ENCODE measurements at regions not wholly inside any gene's neighbourhood (a gene's known extent, or its start where the extent isn't known, plus 50 kb on each side); places are given as distances from the start of the nearest gene placed in this dataset.
A peak's percentile ranks its signal among the peaks of the same experiment; 100 is the strongest.
"Not testable (repeated sequence)": the region's sequence is repeated elsewhere in the genome, so short reads cannot be mapped to it uniquely, and the experiment has no call there.

DNA sequence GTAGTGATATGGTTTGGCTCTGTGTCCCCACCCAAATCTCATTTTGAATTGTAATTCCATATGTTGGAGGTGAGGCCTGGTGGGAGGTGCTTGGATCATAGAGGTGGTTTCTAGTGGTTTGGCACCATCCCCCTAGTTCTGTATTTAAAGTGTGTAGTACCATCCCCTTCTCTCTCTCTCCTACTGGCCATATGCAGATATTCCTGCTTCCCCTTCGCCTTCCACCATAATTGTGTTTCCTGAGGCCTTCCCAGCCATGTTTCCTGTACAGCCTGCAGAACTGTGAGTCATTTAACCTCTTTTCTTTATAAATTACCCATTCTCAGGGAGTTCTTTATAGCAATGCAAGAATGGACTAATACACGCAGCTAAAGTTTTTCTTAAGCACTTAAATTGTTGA, 340.0 kb downstream of the ANAPC1 start:
- not testable (repeated sequence) for H3K4me1 ChIP-seq (ENCODE audit: control insufficient read depth in 2 of 2, insufficient read depth in 2 of 2, low read length in 1 of 2); H3K36me3 ChIP-seq (ENCODE audit: control insufficient read depth in 2 of 2, insufficient read depth in 2 of 2, low read length in 1 of 2); H3K9me3 ChIP-seq (ENCODE audit: control insufficient read depth in 2 of 2, insufficient read depth in 1 of 2, low read depth in 1 of 2, low read length in 1 of 2); H3K27ac ChIP-seq (ENCODE audit: low read depth in 2 of 2, low read length in 1 of 2); H3K4me3 ChIP-seq (ENCODE audit: low read depth in 1 of 2, low read length in 2 of 2); H3K27me3 ChIP-seq (ENCODE audit: control insufficient read depth in 1 of 2, insufficient read depth in 2 of 2, low read length in 2 of 2)
- WGBS, 2 donors, result 8 to 55% methylated on average over 1 of the region's 2 CpGs

GRCh38 chr2:111545723-111546431, 338.1 kb downstream of the ANAPC1 start:
- not testable (repeated sequence) for H3K4me3 ChIP-seq (ENCODE audit: low read depth in 1 of 2, low read length in 2 of 2); H3K36me3 ChIP-seq (ENCODE audit: control insufficient read depth in 2 of 2, insufficient read depth in 2 of 2, low read length in 1 of 2); H3K27me3 ChIP-seq (ENCODE audit: control insufficient read depth in 1 of 2, insufficient read depth in 2 of 2, low read length in 2 of 2); H3K9me3 ChIP-seq (ENCODE audit: control insufficient read depth in 2 of 2, insufficient read depth in 1 of 2, low read depth in 1 of 2, low read length in 1 of 2); H3K4me1 ChIP-seq (ENCODE audit: control insufficient read depth in 2 of 2, insufficient read depth in 2 of 2, low read length in 1 of 2); H3K27ac ChIP-seq (ENCODE audit: low read depth in 2 of 2, low read length in 1 of 2)
- WGBS, 2 donors, result 36 to 57% methylated on average over 3 to 6 of the region's 7 CpGs

DNA sequence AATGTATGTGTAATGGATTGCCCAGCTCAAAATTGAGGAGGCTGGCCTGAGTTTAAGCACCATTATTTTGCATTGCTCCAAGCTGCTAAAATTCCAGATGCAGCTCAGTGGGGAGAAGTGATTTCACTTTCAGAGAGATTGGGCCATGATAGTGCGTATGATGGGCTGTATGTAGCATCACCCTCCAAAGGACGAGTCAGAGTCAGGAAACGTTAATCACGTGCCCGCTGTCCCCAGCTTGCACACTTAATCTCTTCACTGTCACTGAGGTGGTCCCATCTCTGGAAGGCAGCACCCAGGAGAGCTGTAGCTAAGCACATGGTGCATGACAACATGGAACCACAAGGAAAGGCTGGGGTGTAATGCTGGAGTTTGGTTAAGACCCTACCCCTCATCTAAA, 337.4 kb downstream of the ANAPC1 start:
- WGBS, 2 donors, result 83% methylated on average over 5 of the region's 5 CpGs
- not testable (repeated sequence) for H3K27ac ChIP-seq (ENCODE audit: low read depth in 2 of 2, low read length in 1 of 2); H3K9me3 ChIP-seq (ENCODE audit: control insufficient read depth in 2 of 2, insufficient read depth in 1 of 2, low read depth in 1 of 2, low read length in 1 of 2); H3K4me1 ChIP-seq (ENCODE audit: control insufficient read depth in 2 of 2, insufficient read depth in 2 of 2, low read length in 1 of 2); H3K4me3 ChIP-seq (ENCODE audit: low read depth in 1 of 2, low read length in 2 of 2); H3K27me3 ChIP-seq (ENCODE audit: control insufficient read depth in 1 of 2, insufficient read depth in 2 of 2, low read length in 2 of 2); H3K36me3 ChIP-seq (ENCODE audit: control insufficient read depth in 2 of 2, insufficient read depth in 2 of 2, low read length in 1 of 2)

DNA sequence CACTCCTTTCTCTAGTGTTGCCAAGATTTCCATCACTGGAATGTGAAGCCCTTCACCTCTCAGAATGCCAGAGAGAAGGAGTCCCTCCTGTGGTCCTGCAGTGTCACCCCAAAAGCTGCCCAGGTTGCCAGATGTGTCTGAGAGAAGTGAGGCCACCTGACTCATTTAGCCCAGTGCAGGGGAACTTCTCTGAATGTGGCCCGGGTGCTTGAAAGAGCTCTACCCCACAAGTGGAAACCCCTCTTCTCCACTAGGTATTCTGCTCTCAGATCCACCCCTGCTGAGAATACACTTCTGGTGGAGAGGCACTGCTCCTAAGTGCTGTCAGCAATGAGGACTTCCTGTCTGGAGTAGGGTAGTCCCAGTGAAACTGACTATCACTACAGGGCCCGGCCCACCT, 334.8 kb downstream of the ANAPC1 start:
- not testable (repeated sequence) for H3K4me3 ChIP-seq (ENCODE audit: low read depth in 1 of 2, low read length in 2 of 2); H3K4me1 ChIP-seq (ENCODE audit: control insufficient read depth in 2 of 2, insufficient read depth in 2 of 2, low read length in 1 of 2); H3K27me3 ChIP-seq (ENCODE audit: control insufficient read depth in 1 of 2, insufficient read depth in 2 of 2, low read length in 2 of 2); H3K9me3 ChIP-seq (ENCODE audit: control insufficient read depth in 2 of 2, insufficient read depth in 1 of 2, low read depth in 1 of 2, low read length in 1 of 2); H3K27ac ChIP-seq (ENCODE audit: low read depth in 2 of 2, low read length in 1 of 2); H3K36me3 ChIP-seq (ENCODE audit: control insufficient read depth in 2 of 2, insufficient read depth in 2 of 2, low read length in 1 of 2)
- WGBS, 2 donors, result 92 to 100% methylated on average over 1 of the region's 2 CpGs

GRCh38 chr2:111551428-111551827, 332.6 kb downstream of the ANAPC1 start:
- H3K9me3 ChIP-seq (ENCODE audit: control insufficient read depth in 2 of 2, insufficient read depth in 1 of 2, low read depth in 1 of 2, low read length in 1 of 2); H3K27me3 ChIP-seq (ENCODE audit: control insufficient read depth in 1 of 2, insufficient read depth in 2 of 2, low read length in 2 of 2); H3K4me3 ChIP-seq (ENCODE audit: low read depth in 1 of 2, low read length in 2 of 2); H3K36me3 ChIP-seq (ENCODE audit: control insufficient read depth in 2 of 2, insufficient read depth in 2 of 2, low read length in 1 of 2); H3K4me1 ChIP-seq (ENCODE audit: control insufficient read depth in 2 of 2, insufficient read depth in 2 of 2, low read length in 1 of 2); H3K27ac ChIP-seq (ENCODE audit: low read depth in 2 of 2, low read length in 1 of 2): not testable (repeated sequence)
- 32 to 48% methylated on average over 1 to 2 of the region's 2 CpGs for WGBS, 2 donors

GRCh38 chr2:111552625-111553024, 331.4 kb downstream of the ANAPC1 start:
- not testable (repeated sequence) for H3K4me3 ChIP-seq (ENCODE audit: low read depth in 1 of 2, low read length in 2 of 2); H3K36me3 ChIP-seq (ENCODE audit: control insufficient read depth in 2 of 2, insufficient read depth in 2 of 2, low read length in 1 of 2); H3K9me3 ChIP-seq (ENCODE audit: control insufficient read depth in 2 of 2, insufficient read depth in 1 of 2, low read depth in 1 of 2, low read length in 1 of 2); H3K27me3 ChIP-seq (ENCODE audit: control insufficient read depth in 1 of 2, insufficient read depth in 2 of 2, low read length in 2 of 2); H3K4me1 ChIP-seq (ENCODE audit: control insufficient read depth in 2 of 2, insufficient read depth in 2 of 2, low read length in 1 of 2); H3K27ac ChIP-seq (ENCODE audit: low read depth in 2 of 2, low read length in 1 of 2)
- WGBS, 2 donors, result 95% methylated on average over 3 of the region's 9 CpGs; no CpG with 5 or more reads in 1 of the 2 donors

DNA sequence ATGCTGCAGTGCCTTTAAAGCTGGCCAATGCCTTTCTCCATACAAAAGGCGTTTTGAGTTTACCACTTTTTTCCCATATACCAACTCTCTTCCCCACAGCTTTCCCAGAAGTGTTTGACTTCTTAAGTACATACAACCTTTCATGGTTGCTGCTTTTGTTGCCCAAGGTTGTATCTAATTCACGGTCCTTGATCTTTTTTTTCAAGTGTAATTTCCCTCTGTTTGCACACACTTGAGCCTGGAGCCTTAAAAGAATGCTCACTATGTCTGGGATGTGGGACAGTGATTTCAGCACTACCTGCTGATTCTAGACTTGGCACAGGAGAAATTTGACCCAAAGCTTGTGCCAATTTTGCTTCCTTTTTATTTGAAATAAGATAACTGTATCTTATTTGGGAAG, 324.7 kb downstream of the ANAPC1 start:
- H3K27ac ChIP-seq (ENCODE audit: low read depth in 2 of 2, low read length in 1 of 2); H3K36me3 ChIP-seq (ENCODE audit: control insufficient read depth in 2 of 2, insufficient read depth in 2 of 2, low read length in 1 of 2); H3K9me3 ChIP-seq (ENCODE audit: control insufficient read depth in 2 of 2, insufficient read depth in 1 of 2, low read depth in 1 of 2, low read length in 1 of 2); H3K4me1 ChIP-seq (ENCODE audit: control insufficient read depth in 2 of 2, insufficient read depth in 2 of 2, low read length in 1 of 2); H3K27me3 ChIP-seq (ENCODE audit: control insufficient read depth in 1 of 2, insufficient read depth in 2 of 2, low read length in 2 of 2); H3K4me3 ChIP-seq (ENCODE audit: low read depth in 1 of 2, low read length in 2 of 2): not testable (repeated sequence)
- 39 to 42% methylated on average over 1 of the region's 2 CpGs for WGBS, 2 donors

- H3K9me3 ChIP-seq (ENCODE audit: control insufficient read depth in 2 of 2, insufficient read depth in 1 of 2, low read depth in 1 of 2, low read length in 1 of 2); H3K4me1 ChIP-seq (ENCODE audit: control insufficient read depth in 2 of 2, insufficient read depth in 2 of 2, low read length in 1 of 2); H3K36me3 ChIP-seq (ENCODE audit: control insufficient read depth in 2 of 2, insufficient read depth in 2 of 2, low read length in 1 of 2); H3K27ac ChIP-seq (ENCODE audit: low read depth in 2 of 2, low read length in 1 of 2); H3K27me3 ChIP-seq (ENCODE audit: control insufficient read depth in 1 of 2, insufficient read depth in 2 of 2, low read length in 2 of 2); H3K4me3 ChIP-seq (ENCODE audit: low read depth in 1 of 2, low read length in 2 of 2): not testable (repeated sequence)
- 60 to 75% methylated on average over 1 of the region's 3 CpGs for WGBS, 2 donors
These were observed 324.2 kb downstream of the ANAPC1 start for GRCh38 chr2:111559814-111560213.

DNA sequence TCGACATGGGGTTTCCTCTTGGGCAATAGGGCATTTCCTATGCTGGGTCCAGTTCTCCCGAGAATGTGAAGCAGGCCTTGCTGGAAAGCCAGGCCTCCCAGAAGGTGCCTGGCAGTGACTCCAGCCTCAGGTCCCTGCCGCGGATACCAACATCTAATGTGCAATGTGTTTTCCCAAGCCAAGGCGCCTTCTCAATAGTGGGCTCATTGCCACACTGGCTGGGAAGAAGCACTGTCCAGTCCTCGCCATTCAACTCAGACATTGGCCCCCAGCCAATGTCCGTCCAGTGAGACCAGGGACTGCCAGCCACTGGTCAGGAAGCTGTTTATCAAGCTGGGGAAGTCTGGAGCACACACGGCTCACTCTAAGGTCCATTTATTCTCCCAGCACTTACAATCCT, 317.9 kb downstream of the ANAPC1 start:
- 47 to 61% methylated on average over 8 of the region's 8 CpGs for WGBS, 2 donors
- not testable (repeated sequence) for H3K36me3 ChIP-seq (ENCODE audit: control insufficient read depth in 2 of 2, insufficient read depth in 2 of 2, low read length in 1 of 2); H3K4me3 ChIP-seq (ENCODE audit: low read depth in 1 of 2, low read length in 2 of 2); H3K27me3 ChIP-seq (ENCODE audit: control insufficient read depth in 1 of 2, insufficient read depth in 2 of 2, low read length in 2 of 2); H3K9me3 ChIP-seq (ENCODE audit: control insufficient read depth in 2 of 2, insufficient read depth in 1 of 2, low read depth in 1 of 2, low read length in 1 of 2); H3K4me1 ChIP-seq (ENCODE audit: control insufficient read depth in 2 of 2, insufficient read depth in 2 of 2, low read length in 1 of 2)
- H3K27ac ChIP-seq (ENCODE audit: low read depth in 2 of 2, low read length in 1 of 2), result peak overlapping the region in 1 of 2 donors; percentile 13

DNA sequence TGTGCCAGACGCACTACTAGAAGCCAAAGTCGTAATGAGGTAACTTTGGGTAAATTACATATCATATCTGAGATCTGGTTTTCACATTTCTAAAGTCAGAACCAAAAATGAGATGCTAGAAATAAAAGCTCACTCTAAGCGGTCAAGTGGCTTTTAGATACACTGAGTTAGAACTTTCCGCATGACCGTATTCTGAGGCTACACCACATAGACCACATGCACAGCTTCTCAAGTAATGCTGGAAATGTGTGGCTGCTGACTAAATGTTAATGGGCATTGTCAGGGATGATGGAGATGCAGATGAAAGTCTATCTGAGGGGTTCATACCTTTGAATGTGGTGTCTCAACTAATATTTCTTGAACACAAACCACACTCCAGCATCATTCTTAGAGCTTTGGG, 316.8 kb downstream of the ANAPC1 start:
- WGBS, 2 donors, result 65 to 73% methylated on average over 4 to 5 of the region's 5 CpGs
- H3K4me3 ChIP-seq (ENCODE audit: low read depth in 1 of 2, low read length in 2 of 2); H3K27me3 ChIP-seq (ENCODE audit: control insufficient read depth in 1 of 2, insufficient read depth in 2 of 2, low read length in 2 of 2); H3K9me3 ChIP-seq (ENCODE audit: control insufficient read depth in 2 of 2, insufficient read depth in 1 of 2, low read depth in 1 of 2, low read length in 1 of 2); H3K27ac ChIP-seq (ENCODE audit: low read depth in 2 of 2, low read length in 1 of 2); H3K36me3 ChIP-seq (ENCODE audit: control insufficient read depth in 2 of 2, insufficient read depth in 2 of 2, low read length in 1 of 2); H3K4me1 ChIP-seq (ENCODE audit: control insufficient read depth in 2 of 2, insufficient read depth in 2 of 2, low read length in 1 of 2): not testable (repeated sequence)

Measured in esophagus (tissue), 2 donors.